ENCODE measurements at regions not wholly inside any gene's neighbourhood (a gene's known extent, or its start where the extent isn't known, plus 50 kb on each side); places are given as distances from the start of the nearest gene placed in this dataset.
"Not testable (repeated sequence)": the region's sequence is repeated elsewhere in the genome, so short reads cannot be mapped to it uniquely, and the experiment has no call there.

DNA sequence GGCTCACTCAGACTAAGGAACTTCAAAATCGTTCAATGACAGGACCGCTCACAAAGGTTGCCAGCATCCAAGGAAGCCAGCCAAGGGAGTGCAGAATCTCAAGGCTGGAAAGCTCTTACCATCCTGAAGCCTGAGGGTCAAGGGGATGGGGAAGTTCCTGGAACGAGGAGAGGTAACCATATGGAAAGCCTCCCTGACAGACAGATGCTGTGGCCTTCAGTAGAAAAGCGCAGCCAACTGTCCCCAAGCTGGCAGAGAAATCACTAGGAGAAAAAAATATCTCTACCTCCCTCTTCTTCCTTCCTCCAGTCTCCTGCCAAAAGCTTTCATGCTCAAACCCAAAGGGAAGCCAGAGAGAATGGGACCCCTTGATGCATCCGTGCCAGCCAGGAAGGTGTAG is 90.5 kb upstream of the RANBP3L start:
- no peak for DNase-seq

DNA sequence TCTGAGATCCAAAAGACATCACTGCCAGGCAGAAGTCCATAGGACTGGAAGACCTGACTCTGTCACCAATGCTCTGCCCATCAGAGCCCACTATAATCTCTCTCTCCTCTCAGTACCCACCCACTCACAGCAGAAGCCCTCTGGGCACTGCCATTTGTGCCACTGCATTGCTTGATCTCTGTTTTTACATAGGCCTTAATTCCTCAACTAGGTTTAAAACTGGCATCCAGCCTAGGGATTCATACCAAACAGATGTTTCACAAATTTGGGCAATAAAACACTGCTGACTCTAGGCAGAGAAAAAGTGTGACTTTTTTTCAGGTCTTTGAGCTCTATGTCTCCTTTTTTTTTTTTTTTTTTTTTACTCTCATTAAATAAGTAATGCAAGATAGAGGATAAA is 91.1 kb upstream of the RANBP3L start:
- no peak for DNase-seq

DNA sequence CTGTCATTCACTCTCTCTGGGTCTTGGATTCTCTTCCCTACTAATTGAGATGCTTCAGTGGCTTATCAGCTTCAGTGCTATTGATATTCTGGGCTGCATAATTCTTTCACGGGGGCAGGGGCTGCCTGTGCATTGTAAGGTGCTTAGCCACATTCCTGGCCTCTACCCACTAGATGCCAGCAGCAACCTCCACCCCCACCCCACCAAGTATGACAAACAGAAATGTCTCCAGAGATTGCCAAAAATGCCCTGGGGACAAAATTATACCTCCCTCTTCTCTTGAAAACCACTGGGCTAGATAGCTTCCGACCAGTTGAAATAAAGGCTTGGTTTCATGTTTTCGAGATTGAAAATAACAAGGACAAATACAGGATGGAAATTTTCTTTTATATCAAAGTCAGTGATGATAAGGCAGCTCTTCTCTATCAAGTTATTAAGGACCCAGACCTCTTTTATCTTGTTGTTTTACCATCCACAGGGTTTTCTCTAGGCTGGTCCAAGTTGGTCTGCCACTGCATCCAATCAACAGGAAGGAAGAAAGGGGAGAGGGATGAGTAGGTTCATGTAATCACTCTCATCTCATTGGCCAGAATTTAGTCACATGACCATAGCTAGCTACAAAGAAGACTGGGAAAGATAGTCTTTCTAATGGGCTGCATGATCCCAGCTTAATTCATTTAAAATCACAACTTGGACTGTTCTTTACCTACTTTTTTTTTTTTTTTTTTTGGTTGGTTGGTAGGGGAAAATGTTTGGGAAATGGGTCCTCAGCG is 92.1 kb upstream of the RANBP3L start:
- no peak for DNase-seq

DNA sequence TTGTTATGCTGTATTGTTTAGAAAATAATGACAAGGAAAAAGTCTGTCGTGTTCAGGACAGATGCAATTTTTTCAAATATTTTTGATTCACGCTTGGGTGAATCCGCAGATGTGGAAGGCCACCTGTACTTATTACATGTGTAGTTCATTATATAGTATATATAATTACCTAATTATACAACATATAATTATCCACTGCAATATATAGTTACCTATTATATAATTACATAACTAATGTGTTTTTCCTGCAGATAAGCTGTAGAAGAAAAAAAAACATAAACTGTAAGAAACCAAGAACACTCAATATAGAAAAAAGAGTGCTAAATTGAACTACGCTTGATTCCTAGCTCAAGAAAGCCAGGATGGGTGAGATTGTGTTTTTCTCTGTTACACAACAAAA is 93.6 kb upstream of the RANBP3L start:
- DNase-seq: no peak

DNA sequence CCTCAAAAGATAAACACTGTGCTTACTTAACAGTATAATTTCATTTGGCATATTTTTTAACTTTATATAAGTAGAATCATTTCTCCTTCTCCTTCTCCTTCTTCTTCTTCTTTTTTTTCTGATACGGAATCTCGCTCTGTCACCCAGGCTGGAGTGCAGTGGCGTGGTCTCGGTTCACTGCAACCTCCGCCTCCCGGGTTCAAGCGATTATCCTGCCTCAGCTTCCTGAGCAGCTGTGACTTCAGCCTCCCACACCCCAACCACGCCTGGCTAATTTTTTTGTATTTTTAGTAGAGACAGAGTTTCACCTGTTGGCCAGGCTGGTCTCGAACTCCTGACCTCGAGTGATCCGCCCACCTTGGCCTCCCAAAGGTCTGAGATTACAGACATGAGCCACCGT is 94.2 kb upstream of the RANBP3L start:
- not testable (repeated sequence) for DNase-seq

DNA sequence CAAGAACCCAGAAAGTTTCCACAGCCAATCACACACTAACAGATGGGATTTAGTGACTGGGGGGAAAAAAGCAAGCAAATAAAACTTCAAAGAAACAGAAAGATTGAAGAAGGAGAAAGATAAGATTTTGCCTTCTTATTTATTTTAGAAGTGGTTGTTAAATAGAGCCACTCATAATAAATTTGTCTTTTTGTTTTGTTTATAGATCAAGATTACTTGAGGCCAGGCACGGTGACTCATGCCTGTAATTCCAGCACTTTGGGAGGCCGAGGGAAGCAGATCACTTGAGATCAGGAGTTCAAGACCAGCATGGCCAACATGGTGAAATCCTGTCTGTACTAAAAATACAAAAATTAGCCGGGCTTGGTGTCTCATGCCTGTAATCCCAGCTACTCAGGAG is 94.9 kb upstream of the RANBP3L start:
- DNase-seq: no peak

DNA sequence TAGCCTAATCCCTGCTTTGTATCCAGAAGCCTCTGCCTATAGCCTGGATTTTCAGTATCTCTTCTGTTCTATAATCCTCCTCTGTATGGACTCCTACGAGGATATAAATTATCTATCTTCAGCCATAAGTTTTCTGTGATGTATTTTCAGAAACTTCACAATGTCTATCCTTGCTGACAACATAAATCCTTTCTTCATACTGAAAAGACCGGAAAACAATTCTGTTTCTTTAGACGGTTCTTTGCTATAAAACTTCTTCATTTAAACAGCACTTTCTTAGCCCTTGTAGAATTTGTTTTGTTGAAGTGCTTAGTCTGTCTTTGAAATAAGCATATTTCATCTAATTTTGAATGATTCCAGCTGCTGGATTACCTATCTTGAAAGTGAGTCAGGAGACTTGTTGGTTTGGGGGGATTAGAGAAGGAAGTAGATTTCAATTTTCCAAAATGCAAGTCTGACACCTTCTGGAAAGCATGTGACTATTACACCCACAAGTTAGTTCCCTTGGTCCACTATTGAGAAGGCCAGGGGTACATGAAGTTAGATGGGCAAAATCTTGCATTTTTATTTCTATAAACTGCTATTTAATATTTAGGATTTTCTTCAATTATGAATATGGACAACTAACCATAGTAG is 96.3 kb upstream of the RANBP3L start:
- no peak for DNase-seq

DNA sequence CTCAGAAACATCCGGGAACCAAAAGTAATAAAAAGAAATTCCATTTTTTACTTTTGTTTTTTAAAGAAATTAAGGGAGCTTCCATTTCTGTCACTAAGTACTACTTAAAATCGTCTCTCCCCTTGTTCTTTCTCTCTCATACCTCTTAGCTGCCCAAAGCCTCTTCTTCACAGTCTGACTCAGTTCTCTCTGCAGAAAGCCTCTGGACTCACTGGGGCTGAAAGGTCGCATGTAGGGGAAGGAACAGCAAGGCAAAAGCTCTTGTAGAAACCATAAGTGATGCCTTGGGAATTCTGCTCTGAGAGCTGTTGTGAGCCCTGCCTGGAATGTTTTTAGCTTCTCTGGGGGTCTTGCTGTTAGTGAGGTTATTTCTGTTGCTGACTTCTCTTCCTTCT is 100.8 kb upstream of the RANBP3L start:
- DNase-seq: no peak

DNA sequence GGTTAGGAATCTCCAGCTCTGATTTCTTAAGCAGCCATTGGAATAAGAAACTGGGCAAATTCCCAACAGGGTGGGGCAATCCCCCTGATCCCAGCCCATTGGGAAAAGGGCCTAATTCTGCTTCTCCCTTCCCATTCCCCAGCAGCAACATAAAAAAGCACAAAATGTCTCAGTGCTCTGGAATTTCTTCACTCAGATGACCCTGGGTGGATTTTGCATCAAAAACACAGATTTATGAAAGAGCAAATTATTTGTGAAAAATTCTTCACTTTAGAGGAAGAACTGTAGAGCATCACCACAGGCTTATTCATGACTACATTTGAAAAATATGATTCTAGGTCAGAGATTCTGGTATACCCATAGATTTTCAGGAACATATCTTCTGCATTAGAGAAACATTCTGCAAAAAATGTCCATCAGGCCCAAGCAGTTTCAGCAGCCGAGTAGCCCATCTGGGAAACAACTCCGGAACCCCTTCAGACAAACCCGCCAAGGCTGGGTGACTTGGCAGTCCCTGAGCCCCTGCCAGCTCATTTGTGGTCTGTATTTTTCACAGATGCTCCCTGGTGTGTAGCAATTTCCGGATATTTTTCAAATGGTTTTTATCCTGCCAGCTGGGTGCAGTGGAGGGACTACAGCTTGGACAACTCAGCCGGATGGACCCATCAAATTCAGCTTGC is 102.1 kb upstream of the RANBP3L start:
- DNase-seq: no peak

DNA sequence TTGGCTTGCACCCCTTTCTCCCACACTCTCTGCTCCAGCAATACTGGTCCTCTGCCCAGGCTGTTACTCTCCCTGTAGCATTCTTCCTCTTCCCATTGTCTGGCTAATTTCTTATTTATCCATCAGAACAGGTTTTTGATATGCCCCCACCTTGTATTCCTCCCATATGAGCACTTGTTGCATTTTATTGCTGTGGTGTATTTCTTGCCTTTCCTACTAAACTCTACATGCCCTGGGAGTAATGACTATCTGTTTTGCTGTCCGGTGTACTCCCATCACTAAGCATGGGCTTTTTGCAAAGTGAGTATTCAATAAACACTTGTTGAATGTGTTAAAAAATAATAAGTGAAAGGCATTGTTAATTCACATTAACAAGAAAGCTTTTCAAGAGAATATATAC is 104.3 kb upstream of the RANBP3L start:
- no peak for DNase-seq

DNA sequence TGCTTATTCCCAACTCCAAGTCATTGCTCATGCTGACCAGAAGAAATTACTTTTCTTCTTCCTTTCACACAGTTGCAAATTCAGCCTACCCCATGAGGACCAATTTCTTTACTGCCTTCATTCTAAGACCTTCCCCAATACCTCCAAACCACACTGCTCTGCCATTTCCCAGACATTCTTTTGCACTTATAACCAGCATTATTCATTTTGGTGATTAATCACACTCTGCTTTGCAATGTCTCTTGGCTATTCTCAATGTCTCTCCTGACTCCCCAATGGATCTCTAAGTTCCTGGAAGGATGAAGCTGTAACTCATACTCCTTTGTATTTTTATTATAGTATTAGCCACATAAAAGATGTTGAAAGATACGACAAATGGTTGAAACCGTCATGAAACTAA is 105.7 kb upstream of the RANBP3L start:
- no peak for DNase-seq

DNA sequence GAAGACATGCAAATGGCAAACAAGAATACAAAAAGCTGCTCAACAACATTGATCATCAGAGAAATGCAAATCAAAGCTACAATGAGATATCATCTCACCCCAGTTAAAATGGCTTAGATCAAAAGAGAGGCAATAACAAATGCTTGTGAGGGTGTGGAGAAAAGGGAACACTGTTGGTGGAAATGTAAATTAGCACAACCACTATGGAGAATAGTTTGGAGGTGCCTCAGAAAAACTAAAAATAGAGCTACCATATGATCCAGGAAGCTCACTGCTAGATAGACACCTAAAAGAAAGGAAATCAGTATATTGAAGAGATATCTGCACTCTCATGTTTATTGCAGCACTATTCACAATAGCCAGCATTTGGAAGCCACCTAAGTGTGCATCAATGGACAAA is 108.0 kb upstream of the RANBP3L start:
- DNase-seq: not testable (repeated sequence)

DNA sequence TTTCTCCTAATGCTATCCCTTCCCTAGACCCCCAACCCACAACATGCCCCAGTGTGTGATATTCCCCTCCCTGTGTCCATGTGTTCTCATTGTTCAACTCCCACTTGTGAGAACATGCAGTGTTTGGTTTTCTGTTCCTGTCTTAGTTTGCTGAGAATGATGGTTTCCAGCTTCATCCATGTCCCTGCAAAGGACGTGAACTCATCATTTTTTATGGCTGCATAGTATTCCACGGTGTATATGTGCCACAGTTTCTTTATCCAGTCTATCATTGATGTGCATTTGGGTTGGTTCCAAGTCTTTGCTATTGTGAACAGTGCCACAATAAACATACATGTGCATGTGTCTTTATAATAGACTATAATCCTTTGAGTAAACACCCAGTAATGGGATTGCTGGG is 109.0 kb upstream of the RANBP3L start:
- DNase-seq: not testable (repeated sequence)

DNA sequence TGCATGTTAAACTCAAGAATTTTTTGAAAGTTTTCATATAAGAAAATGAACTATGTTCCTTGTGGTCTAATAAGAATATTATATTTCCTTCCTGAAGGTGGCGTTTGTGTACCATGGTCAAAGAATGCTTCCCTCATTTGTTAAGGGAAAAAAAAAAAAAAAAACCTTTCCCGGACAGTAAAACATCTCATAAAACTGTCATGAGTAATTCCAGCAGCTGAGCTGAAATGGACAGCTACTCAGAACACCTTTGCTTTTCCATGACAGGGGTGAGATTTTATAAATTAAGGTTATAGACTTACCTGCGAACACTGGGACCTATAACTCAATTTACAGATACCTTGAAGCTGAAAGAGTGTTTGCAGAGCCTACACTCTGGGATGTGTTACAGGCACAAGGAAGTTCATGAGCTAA is 113.2 kb upstream of the RANBP3L start:
- DNase-seq: no peak

DNA sequence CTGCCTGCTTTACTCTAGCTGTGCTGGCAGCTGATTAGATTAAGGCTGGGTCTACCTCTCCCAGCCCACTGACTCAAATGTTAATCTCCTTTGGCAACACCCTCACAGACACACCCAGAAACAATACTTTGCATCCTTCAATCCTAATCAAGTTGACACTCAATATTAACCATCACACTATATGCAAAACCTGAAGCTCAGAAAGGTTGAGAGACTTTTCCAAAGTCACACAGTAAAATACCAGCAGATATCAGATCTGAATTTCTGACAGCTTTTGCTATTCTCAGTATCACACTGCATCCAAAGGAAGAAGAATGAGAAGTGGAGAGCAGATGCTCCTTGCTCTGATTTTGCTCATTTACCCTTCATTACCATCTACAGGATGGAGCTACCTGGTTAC is 114.9 kb upstream of the RANBP3L start:
- DNase-seq: no peak

DNA sequence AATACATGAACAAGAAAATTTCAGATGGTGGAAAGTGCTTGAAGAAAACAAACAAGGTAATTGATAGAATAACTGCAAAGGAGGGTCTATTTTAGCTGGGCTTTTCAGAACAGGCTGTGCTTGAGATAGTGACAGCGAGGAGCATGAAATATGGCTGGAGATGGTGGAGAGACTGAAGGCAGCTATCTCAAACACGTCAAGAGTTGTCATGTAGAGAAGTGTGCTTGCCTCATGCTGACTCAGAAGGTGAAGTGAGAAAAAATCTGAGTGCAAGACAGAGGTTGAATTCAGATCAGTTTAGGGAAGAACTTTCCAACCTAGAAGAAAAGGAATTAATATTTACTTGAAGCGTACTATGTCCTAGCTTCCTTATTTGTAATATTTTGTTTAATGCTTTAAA is 115.5 kb upstream of the RANBP3L start:
- DNase-seq: no peak

DNA sequence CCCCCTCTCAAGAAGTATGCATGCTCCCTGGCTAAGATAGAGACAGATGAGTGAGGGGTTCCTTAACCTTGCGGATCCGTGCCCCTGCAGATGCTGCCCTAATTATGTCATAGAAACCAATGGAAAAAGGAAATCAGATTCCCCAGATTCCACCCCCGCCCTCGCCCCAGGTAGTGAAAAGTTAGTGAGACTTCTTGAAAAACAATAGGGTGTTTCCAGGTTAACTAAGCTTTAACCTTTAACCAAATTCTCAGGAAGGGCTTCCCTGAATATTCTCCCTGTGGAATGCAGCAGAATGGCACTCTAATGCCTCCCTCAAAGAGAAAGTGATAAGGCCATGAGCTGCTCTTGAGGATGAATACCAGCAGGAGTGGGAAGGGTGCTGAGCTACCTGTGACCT is 116.0 kb upstream of the RANBP3L start:
- DNase-seq: no peak

DNA sequence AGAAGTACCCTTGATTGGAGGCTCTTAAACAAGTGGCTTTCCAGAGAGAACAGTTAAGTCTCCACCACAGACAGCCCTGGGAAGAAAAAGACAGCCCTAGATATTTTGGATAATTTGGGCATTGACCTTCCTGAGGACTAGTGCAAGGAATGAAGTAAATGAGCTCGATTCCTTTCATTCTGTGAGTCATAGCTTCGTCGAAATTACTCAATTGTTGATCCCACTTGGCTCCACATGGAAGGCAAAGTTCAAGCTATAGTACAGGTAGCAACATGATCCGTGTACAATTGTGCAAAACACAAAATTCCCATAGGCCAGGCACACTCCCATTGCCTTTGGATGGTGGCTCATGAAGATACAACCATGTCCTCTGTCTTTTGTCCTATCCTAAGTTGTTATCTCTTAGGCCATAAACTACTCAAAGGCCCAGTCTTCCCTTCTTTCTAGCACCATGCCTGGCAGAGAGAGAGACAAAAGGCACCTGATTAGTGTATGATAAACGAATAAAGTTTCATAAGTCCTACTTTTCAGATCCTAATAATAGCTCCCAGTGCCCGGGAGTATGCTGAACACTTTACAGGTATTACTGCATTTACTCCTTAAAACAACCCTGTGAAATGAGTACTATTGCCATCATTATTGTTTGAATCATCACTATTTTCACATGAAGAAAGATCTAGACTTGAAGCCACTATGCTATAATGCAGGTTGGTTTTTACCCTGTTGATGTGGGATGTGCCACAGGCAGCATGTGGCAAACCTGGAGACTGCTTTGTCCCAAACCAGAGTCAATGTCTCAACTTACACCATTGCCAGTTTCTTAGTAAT is 116.7 kb upstream of the RANBP3L start:
- DNase-seq: no peak

DNA sequence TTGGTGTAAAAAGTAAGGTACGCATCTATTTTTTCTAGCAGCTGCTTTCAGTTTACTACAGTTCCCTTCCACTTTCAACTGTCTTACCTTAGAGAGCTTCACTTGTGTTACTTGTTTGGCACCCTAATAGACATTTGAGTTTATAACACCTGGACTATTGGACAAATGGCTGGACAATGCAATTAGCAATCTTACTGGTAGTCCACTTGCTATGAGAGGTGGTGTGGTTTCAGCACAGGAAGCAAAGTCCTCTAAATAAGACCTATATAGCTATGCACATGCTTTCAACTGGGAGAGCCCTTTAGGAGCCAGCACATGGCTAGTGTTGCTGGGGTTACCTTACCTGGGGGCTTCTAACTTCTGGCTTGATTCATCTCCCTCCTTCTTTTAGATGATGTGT is 119.6 kb upstream of the RANBP3L start:
- DNase-seq: no peak

DNA sequence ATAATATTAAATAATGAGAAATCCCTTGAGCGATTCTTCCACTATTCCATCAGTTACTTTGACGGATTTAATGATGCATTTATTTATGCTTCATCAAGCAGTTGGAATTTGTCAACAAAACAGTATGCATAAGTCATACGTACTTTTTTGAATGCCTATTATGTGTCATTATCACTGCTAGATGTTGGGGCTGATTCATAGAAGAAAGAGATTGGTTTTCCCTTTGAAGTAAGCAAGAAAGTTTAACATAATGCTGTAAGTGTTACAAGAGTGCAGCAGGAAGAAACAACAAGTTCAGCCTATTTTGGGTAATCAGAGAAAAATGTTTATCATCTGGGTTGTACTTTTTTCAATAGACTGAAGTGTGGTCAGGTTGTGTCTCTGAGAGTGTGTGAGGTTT is 121.2 kb upstream of the RANBP3L start:
- no peak for DNase-seq

DNA sequence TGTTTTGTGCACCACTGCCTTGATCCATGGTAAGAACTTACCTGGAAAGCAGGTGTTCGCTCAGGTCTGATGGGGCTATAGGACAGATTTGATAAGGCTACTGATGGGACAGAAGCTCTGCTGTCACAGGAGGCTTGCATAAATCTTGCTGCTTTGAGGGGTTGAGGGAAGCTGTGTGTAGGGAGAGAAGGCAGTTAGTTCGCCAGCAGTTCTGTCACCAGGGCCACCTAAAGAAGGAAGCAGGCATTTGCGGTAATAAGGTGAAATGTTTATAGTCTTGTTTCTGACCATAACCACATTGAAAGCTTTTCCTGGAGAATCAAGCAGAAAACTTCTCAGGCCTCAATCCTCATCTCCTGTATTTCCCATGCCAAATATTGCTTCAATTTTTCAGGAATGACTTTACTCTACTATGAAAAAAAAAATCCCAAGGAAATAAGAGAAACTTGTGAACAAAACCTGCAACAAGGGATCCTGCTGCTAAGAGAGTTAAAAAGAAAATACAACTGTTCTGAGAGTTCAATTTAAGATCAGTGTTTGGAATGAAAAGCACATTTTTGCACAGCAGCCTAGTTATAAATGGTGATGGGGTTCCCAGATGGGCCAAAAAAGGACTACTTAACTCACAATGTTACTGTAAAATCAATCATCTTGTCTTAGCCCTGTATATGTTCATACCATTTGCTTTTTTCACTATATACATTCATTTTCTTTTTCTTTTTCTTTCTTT is 122.0 kb upstream of the RANBP3L start:
- DNase-seq: no peak

DNA sequence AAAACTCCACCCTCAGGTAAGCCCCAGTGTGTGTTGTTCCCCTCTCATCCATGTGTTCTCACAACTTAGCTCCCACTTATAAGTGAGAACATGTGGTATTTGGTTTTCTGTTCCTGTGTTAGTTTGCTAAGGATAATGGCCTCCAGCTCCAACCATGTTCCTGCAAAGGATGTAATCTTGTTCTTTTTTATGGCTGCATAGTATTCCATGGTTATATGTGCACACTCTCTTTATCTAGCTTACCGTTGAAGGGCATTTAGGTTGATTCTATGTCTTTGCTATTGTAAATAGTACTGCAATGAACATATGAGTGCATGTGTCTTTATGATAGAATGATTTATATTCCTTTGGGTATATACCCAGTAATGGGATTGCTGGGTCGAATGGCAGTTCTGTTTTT is 124.4 kb upstream of the RANBP3L start:
- DNase-seq: not testable (repeated sequence)

DNA sequence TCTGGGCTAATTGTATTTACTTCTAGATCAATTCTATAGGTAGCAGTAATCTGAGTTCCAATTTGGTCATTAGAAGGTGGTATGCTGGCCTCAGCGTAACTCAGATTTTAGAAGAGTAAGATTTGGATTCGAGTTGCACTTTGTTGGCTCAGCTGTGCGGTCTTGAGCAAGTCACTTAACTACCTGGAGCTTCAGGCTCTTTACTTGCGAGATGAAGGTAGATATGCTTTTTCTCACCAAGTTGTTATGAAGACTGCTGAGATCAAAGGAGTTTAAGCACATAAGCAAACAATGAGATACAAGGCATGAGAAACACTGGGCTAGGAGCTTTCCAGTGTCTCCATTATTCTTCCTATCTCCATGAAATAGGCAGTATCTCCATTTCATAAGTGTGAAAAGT is 133.8 kb upstream of the RANBP3L start:
- DNase-seq: no peak

All from activated CD4-positive, alpha-beta T cell treated with anti-CD3 and anti-CD28 coated beads for 1 hour (primary cell).